Naive thymus-derived CD4-positive, alpha-beta T cell (primary cell): ENCODE measurements at regions not wholly inside any gene's neighbourhood (a gene's known extent, or its start where the extent isn't known, plus 50 kb on each side); places are given as distances from the start of the nearest gene placed in this dataset.
A peak's percentile ranks its signal among the peaks of the same experiment; 100 is the strongest.

Experiments used
- ATAC-seq: fragments of 150-1000 bp; cut with Tn5 transposase; 2 replicates; pipeline ENCODE4 v1.10.0; 2021; ENCODE audit warnings: mild to moderate bottlenecking, moderate library complexity
- CTCF ChIA-PET: fragments of 350-600 bp; sonication (Branson Sonifier 250); formaldehyde crosslinking; loops from one replicate; lab custom pipeline; 2021; ENCODE audit warnings: antibody characterized with exemption; lab: Charles Lee
- POLR2A ChIA-PET: fragments of 350-600 bp; sonication (Branson Sonifier 250); formaldehyde crosslinking; loops from one replicate; lab custom pipeline; 2021; ENCODE audit warnings: antibody characterized with exemption, inconsistent platforms; lab: Charles Lee
- DNase-seq, 9 donors: peaks; one replicate each; pipeline versions ENCODE4 v3.0.0 to v3.0.0-alpha.2; 2020 to 2022; ENCODE audit warnings: mixed read lengths in 1 of 9
- H3K27ac ChIP-seq: one replicate; pipeline ENCODE4 v1.7.0; 2013; ENCODE audit warnings: mild to moderate bottlenecking, low read depth, low read length, moderate library complexity
- H3K27me3 ChIP-seq, 2 donors: one replicate each; pipeline ENCODE4 v1.7.0; 2013; ENCODE audit warnings: low read length in 2 of 2, mild to moderate bottlenecking in 2 of 2, moderate library complexity in 2 of 2; ENCODE audit not compliant: control insufficient read depth in 2 of 2, insufficient read depth in 2 of 2
- H3K36me3 ChIP-seq, 3 experiments: 1 replicate in 2 of 3; 2 replicates in 1 of 3; pipeline ENCODE4 v1.7.0; 2013; ENCODE audit warnings: low read length in 3 of 3, mild to moderate bottlenecking in 3 of 3, moderate library complexity in 1 of 3; ENCODE audit not compliant: insufficient read depth in 3 of 3, control insufficient read depth in 2 of 3
- H3K4me1 ChIP-seq, 2 donors: one replicate each; pipeline ENCODE4 v1.7.0; 2013; ENCODE audit warnings: low read length in 2 of 2, mild to moderate bottlenecking in 2 of 2, moderate library complexity in 1 of 2; ENCODE audit not compliant: control insufficient read depth in 2 of 2, insufficient read depth in 2 of 2
- H3K4me3 ChIP-seq: 2 replicates; pipeline ENCODE4 v1.7.0; 2013; ENCODE audit warnings: mild to moderate bottlenecking, low read length
- H3K9me3 ChIP-seq, 3 experiments: 1 replicate in 2 of 3; 2 replicates in 1 of 3; pipeline ENCODE4 v1.7.0; 2013; ENCODE audit warnings: low read length in 3 of 3; ENCODE audit not compliant: control insufficient read depth in 2 of 3
- H3K27ac Mint-ChIP-seq, 9 donors: one replicate each; pipeline ENCODE4 v1.8.0; 2020 to 2022; ENCODE audit warnings: mixed read lengths in 9 of 9, mild to moderate bottlenecking in 8 of 9, moderate library complexity in 5 of 9, inconsistent platforms in 2 of 9
- H3K27me3 Mint-ChIP-seq, 5 donors: one replicate each; pipeline ENCODE4 v1.8.0; 2021 to 2022; ENCODE audit warnings: mixed read lengths in 5 of 5, mild to moderate bottlenecking in 1 of 5
- H3K36me3 Mint-ChIP-seq, 5 donors: one replicate each; pipeline ENCODE4 v1.8.0; 2020 to 2022; ENCODE audit warnings: mixed read lengths in 5 of 5, mild to moderate bottlenecking in 3 of 5, inconsistent platforms in 1 of 5
- H3K4me1 Mint-ChIP-seq, 7 donors: one replicate each; pipeline ENCODE4 v1.8.0; 2020 to 2022; ENCODE audit warnings: mixed read lengths in 7 of 7, mild to moderate bottlenecking in 3 of 7, inconsistent platforms in 1 of 7
- H3K4me3 Mint-ChIP-seq, 10 donors: one replicate each; pipeline ENCODE4 v1.8.0; 2020 to 2022; ENCODE audit warnings: mild to moderate bottlenecking in 10 of 10, mixed read lengths in 10 of 10, moderate library complexity in 6 of 10, inconsistent platforms in 2 of 10
- H3K9me3 Mint-ChIP-seq, 11 donors: one replicate each; pipeline ENCODE4 v1.8.0; 2020 to 2022; ENCODE audit warnings: mixed read lengths in 11 of 11, mild to moderate bottlenecking in 4 of 11, inconsistent platforms in 1 of 11, moderate library complexity in 1 of 11
- intact Hi-C, 2 donors: fragments of 100-400 bp; cut with micrococcal nuclease; formaldehyde crosslinking; loops; one replicate each; pipeline ENCODE4 v1.15.1; 2023

DNA sequence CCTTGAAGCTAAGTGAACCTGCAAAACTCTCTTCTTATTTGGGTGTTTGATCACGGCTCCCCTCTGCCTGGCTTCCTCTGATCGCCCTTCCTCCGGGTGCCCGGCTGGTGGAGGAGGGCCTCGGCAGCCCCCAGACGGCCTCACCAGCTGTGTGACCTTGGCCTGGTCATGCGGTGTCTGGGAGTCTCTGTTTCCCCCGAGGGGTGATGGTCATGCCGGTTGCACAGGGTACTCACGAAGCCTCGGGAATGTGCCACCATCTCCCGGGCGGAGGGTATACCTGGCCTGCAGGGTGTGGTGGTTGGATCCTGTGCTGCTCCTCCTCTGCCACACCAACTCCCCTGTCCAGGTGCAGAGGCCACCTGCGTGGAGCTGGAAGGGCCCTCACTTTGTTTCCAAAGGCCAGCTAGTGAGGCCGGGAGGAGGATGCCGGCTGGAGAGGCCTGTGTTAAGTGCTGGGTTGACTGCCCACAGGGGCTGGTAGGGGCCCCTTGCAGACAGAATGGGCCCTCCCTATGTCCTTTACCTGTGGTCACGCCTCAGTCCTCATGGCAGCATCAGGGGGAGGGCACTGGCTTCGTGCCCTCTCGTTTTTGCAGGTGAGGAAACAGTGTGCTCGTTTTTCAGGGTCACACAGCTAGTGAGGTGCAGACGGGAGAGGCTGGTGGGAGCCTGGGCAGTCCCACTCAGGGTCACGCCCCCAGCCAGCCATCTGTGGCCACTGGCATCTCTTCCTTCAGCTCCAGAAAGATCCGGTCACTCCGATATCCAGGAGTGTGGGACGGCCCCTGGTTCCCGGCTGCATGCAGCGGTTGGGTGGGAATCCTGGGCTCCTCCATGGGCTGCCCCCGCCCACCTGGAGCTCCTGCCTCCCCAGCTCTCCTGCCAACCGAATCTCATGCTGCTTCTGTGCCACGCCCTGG lies 148.5 kb upstream of the GSE1 start:
- Mint-ChIP-seq H3K4me1 (peaks cover 3 to 15% (median 9%) of the 10 kb centered on the region in 7 donors), H3K4me3 (peak overlapping the region in 4 of 10 donors; percentile 6 to 51 (median 35)), H3K27ac (no peak overlapping the region), H3K36me3 (no peaks in the 10 kb centered on the region), H3K27me3 (peaks cover 14 to 41% (median 19%) of the 10 kb centered on the region in 5 donors), H3K9me3 (no peaks in the 10 kb centered on the region)
- no peak for DNase-seq
- ChIA-PET POLR2A (no interaction called here), CTCF (interaction anchor here (0.6 kb wide), 1 partner anchor 10 kb away, joined by 3 read pairs; no protein-coding TSS in a partner anchor)
- no peaks in the 10 kb centered on the region for H3K9me3 ChIP-seq
- H3K27ac ChIP-seq, result no peak overlapping the region
- H3K4me1 ChIP-seq, result peaks cover 0 to 11% of the 10 kb centered on the region in 2 donors
- no peaks in the 10 kb centered on the region for H3K36me3 ChIP-seq
- ATAC-seq, result no peak
- H3K27me3 ChIP-seq, result peaks cover 0 to 3% of the 10 kb centered on the region in 2 donors
- intact Hi-C loops, result loop anchor here in 1 of 2 donors (5.0 kb wide), 1 partner anchor 42 kb away; no protein-coding TSS in a partner anchor
- no peak overlapping the region for H3K4me3 ChIP-seq

- peaks cover 14 to 35% (median 16%) of the 10 kb centered on the region in 5 donors for H3K27me3 Mint-ChIP-seq
- Histone ChIP-seq H3K27ac (no peak overlapping the region), H3K27me3 (peaks cover 0 to 3% of the 10 kb centered on the region in 2 donors), H3K4me3 (no peak overlapping the region), H3K9me3 (no peaks in the 10 kb centered on the region), H3K36me3 (no peaks in the 10 kb centered on the region), H3K4me1 (peaks cover 0 to 11% of the 10 kb centered on the region in 2 donors)
- no peaks in the 10 kb centered on the region for H3K9me3 Mint-ChIP-seq
- no peak for DNase-seq
- H3K36me3 Mint-ChIP-seq, result no peaks in the 10 kb centered on the region
- ChIA-PET CTCF (interaction anchor here (0.6 kb wide), 1 partner anchor 11 kb away, joined by 3 read pairs; no protein-coding TSS in a partner anchor), POLR2A (no interaction called here)
- ATAC-seq, result no peak
- intact Hi-C loops, result no loop called here
- peak overlapping the region in 3 of 10 donors; percentile 22 to 59 (median 51) for H3K4me3 Mint-ChIP-seq
- H3K27ac Mint-ChIP-seq, result peak overlapping the region in 1 of 9 donors; percentile 71
- peaks cover 3 to 15% (median 9%) of the 10 kb centered on the region in 7 donors for H3K4me1 Mint-ChIP-seq
Measured at GRCh38 chr16:85465328-85466303, 147.5 kb upstream of the GSE1 start.

DNA sequence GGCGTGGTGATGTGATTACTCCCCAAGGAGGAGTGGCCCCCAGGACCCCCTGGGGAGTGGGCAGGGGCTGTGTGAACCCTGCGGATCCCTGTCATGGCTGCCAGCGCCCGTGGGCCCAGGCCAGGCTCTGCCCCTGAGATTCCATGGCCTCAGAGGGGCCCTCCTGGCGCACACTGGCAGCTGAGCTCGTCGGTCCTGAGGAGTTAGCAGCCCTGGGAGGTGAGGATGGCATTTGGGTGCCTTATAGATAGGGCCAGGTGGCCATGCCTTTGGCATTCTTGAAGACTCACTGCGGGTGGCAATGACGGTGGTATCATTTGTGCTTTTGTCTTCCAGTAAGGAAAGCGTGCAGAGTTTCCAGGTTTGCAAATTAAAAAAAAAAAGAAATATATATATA lies 146.8 kb upstream of the GSE1 start:
- no peak for ATAC-seq
- no peaks in the 10 kb centered on the region for H3K36me3 ChIP-seq
- no peak overlapping the region for H3K4me3 ChIP-seq
- H3K36me3 Mint-ChIP-seq, result no peaks in the 10 kb centered on the region
- peaks cover 0 to 2% of the 10 kb centered on the region in 2 donors for H3K27me3 ChIP-seq
- peaks cover 3 to 15% (median 9%) of the 10 kb centered on the region in 7 donors for H3K4me1 Mint-ChIP-seq
- H3K27ac Mint-ChIP-seq, result no peak overlapping the region
- DNase-seq, result no peak
- ChIA-PET POLR2A (no interaction called here), CTCF (no interaction called here)
- H3K9me3 Mint-ChIP-seq, result no peaks in the 10 kb centered on the region
- peaks cover 14 to 31% (median 16%) of the 10 kb centered on the region in 5 donors for H3K27me3 Mint-ChIP-seq
- H3K4me1 ChIP-seq, result peaks cover 0 to 11% of the 10 kb centered on the region in 2 donors
- no peak overlapping the region for H3K4me3 Mint-ChIP-seq
- no peaks in the 10 kb centered on the region for H3K9me3 ChIP-seq
- no peak overlapping the region for H3K27ac ChIP-seq
- intact Hi-C loops, result no loop called here

DNA sequence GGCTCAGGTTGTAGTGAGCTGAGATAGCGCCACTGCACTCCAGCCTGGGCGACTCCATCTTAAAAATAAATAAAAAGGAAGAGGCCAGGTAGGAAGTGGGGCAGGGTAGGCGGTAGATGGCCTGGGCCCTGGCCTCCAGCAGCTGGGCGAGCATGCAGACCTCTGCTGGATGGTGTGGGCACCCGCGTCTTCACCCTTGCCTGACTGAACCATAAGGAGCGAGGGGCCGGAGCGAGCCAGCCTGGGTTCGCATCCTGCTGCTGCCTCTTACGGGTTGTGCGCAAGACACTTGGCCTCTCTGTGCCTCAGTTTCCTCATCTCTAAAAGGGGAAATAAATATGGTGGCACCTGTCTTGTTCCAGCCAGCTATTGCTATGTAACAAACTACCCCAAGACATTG lies 146.1 kb upstream of the GSE1 start:
- POLR2A ChIA-PET, result interaction anchor here (0.6 kb wide), 1 partner anchor 10 kb away, joined by 3 read pairs; no protein-coding TSS in a partner anchor

GRCh38 chr16:85469929-85470590 lies 143.1 kb upstream of the GSE1 start:
- Histone ChIP-seq H3K4me3 (no peak overlapping the region), H3K4me1 (no peaks in the 10 kb centered on the region), H3K27me3 (no peaks in the 10 kb centered on the region), H3K27ac (no peak overlapping the region), H3K9me3 (no peaks in the 10 kb centered on the region), H3K36me3 (no peaks in the 10 kb centered on the region)
- CTCF ChIA-PET, result interaction anchor here (0.6 kb wide), 1 partner anchor 13 kb away, joined by 3 read pairs; no protein-coding TSS in a partner anchor
- Mint-ChIP-seq H3K9me3 (no peaks in the 10 kb centered on the region), H3K27ac (no peak overlapping the region), H3K4me1 (peaks cover 0 to 5% (median 0%) of the 10 kb centered on the region in 7 donors), H3K27me3 (peaks cover 6 to 13% (median 10%) of the 10 kb centered on the region in 5 donors), H3K36me3 (no peaks in the 10 kb centered on the region), H3K4me3 (no peak overlapping the region)
- POLR2A ChIA-PET, result no interaction called here
- ATAC-seq (no peak), DNase-seq (no peak)
- intact Hi-C loops, result no loop called here

More for the DNA sequence above, 146.1 kb upstream of the GSE1 start:
- Histone ChIP-seq H3K27ac (no peak overlapping the region), H3K9me3 (no peaks in the 10 kb centered on the region), H3K36me3 (no peaks in the 10 kb centered on the region), H3K4me3 (no peak overlapping the region), H3K4me1 (peaks cover 0 to 4% of the 10 kb centered on the region in 2 donors), H3K27me3 (no peaks in the 10 kb centered on the region)
- ATAC-seq (no peak), DNase-seq (no peak)
- Mint-ChIP-seq H3K4me1 (peaks cover 3 to 11% (median 6%) of the 10 kb centered on the region in 7 donors), H3K36me3 (no peaks in the 10 kb centered on the region), H3K9me3 (no peaks in the 10 kb centered on the region), H3K27ac (no peak overlapping the region), H3K27me3 (peaks cover 14 to 25% (median 16%) of the 10 kb centered on the region in 5 donors), H3K4me3 (no peak overlapping the region)
- CTCF ChIA-PET, result no interaction called here
- intact Hi-C loops, result no loop called here

DNA sequence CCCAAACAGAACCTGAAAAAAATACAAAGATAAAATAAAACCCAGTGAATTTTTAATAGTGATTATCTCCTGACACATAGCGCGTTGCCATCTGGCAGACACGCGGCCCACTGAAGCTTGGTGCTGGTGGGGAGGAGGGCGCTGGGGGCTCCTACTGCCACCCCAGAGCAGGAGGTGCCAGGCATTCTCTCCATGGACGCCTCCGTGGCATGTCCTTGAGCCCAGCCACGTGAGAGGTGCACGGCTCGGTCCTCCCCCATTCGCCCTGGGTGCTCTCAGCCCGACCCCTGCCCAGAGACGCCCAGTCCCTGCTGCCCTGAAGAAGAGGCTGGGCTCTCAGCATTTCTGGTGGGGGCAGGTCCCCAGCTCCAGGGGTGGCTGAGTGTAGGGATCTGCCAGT lies 142.2 kb upstream of the GSE1 start:
- intact Hi-C loops, result no loop called here
- no peak for ATAC-seq

More for the DNA sequence above, 142.2 kb upstream of the GSE1 start:
- DNase-seq, result no peak
- Histone ChIP-seq H3K27ac (no peak overlapping the region), H3K9me3 (no peaks in the 10 kb centered on the region), H3K36me3 (no peaks in the 10 kb centered on the region), H3K4me1 (no peaks in the 10 kb centered on the region), H3K4me3 (no peak overlapping the region), H3K27me3 (no peaks in the 10 kb centered on the region)
- Mint-ChIP-seq H3K4me3 (no peak overlapping the region), H3K36me3 (no peaks in the 10 kb centered on the region), H3K4me1 (no peaks in the 10 kb centered on the region), H3K27ac (no peak overlapping the region), H3K9me3 (no peaks in the 10 kb centered on the region), H3K27me3 (peaks cover 0 to 8% (median 2%) of the 10 kb centered on the region in 5 donors)
- POLR2A ChIA-PET, result no interaction called here
- CTCF ChIA-PET, result no interaction called here
